WTC11 (cell line): ENCODE measurements at regions not wholly inside any gene's neighbourhood (a gene's known extent, or its start where the extent isn't known, plus 50 kb on each side); places are given as distances from the start of the nearest gene placed in this dataset.

ENCODE experiments used
- ATAC-seq: fragments of 200-7000 bp; cut with Tn5 transposase; 2 replicates; pipeline ENCODE4 v1.10.0; 2021; ENCODE audit warnings: mild to moderate bottlenecking, moderate library complexity
- CTCF ChIA-PET: fragments of 300-600 bp; sonication (Branson Sonifier 250); formaldehyde crosslinking; loops from one replicate; lab custom pipeline; 2021; ENCODE audit warnings: antibody characterized with exemption; lab: Charles Lee
- POLR2A ChIA-PET: fragments of 350-600 bp; sonication (Branson Sonifier 250); formaldehyde crosslinking; loops from one replicate; lab custom pipeline; 2021; ENCODE audit warnings: antibody characterized with exemption; lab: Charles Lee
- DNase-seq: peaks from one replicate; pipeline ENCODE4 v3.0.0; 2021; ENCODE audit warnings: low spot score
- H3K27ac Mint-ChIP-seq: 2 replicates; pipeline ENCODE4 v1.8.0; 2021; ENCODE audit warnings: mixed read lengths
- H3K27me3 Mint-ChIP-seq: 2 replicates; pipeline ENCODE4 v1.8.0; 2021; ENCODE audit warnings: low read depth, mild to moderate bottlenecking, moderate library complexity, mixed read lengths
- H3K36me3 Mint-ChIP-seq: 2 replicates; pipeline ENCODE4 v1.8.0; 2021; ENCODE audit warnings: mixed read lengths
- H3K4me1 Mint-ChIP-seq: 2 replicates; pipeline ENCODE4 v1.8.0; 2022; ENCODE audit warnings: mixed read lengths
- H3K4me3 Mint-ChIP-seq: 2 replicates; pipeline ENCODE4 v1.8.0; 2021; ENCODE audit warnings: mild to moderate bottlenecking, moderate library complexity, mixed read lengths
- H3K9me3 Mint-ChIP-seq: 2 replicates; pipeline ENCODE4 v1.8.0; 2021; ENCODE audit warnings: mixed read lengths
- GABPB1 ChIP-seq: sonication (generic); formaldehyde crosslinking; IDR thresholded peaks from 2 replicates; pipeline ENCODE4 v1.8.1; 2023; ENCODE audit warnings: mild to moderate bottlenecking, missing genetic modification reagents
- GTF2I ChIP-seq: fragments of 250-450 bp; sonication (Bioruptor Pico); conservative IDR thresholded peaks from 2 replicates; pipeline ENCODE4 v1.4.0; 2021; ENCODE audit warnings: mild to moderate bottlenecking
- JUN ChIP-seq: sonication (generic); formaldehyde crosslinking; IDR thresholded peaks from 2 replicates; pipeline ENCODE4 v1.8.0; 2023; ENCODE audit warnings: mild to moderate bottlenecking, missing genetic modification reagents
- MYBL2 ChIP-seq: sonication (generic); formaldehyde crosslinking; IDR thresholded peaks from 2 replicates; pipeline ENCODE4 v1.8.1; 2023; ENCODE audit warnings: mild to moderate bottlenecking, moderate library complexity, missing genetic modification reagents
- NFATC4 ChIP-seq: fragments of 250-450 bp; sonication (Bioruptor Pico); IDR thresholded peaks from 2 replicates; pipeline ENCODE4 v1.9.0; 2021; ENCODE audit warnings: mild to moderate bottlenecking
- NR1H2 ChIP-seq: sonication (generic); formaldehyde crosslinking; IDR thresholded peaks from 2 replicates; pipeline ENCODE4 v1.9.0; 2021; ENCODE audit warnings: mild to moderate bottlenecking, moderate library complexity, missing genetic modification reagents
- NR2C2 ChIP-seq: sonication (generic); formaldehyde crosslinking; IDR thresholded peaks from 2 replicates; pipeline ENCODE4 v1.8.0; 2022; ENCODE audit warnings: mild to moderate bottlenecking, missing genetic modification reagents
- NR3C1 ChIP-seq: sonication (generic); formaldehyde crosslinking; conservative IDR thresholded peaks from 2 replicates; pipeline ENCODE4 v1.8.1; 2023; ENCODE audit warnings: low read depth, mild to moderate bottlenecking, missing genetic modification reagents
- PRRX2 ChIP-seq: fragments of 250-450 bp; sonication (Bioruptor Pico); IDR thresholded peaks from 2 replicates; pipeline ENCODE4 v1.8.0; 2021; ENCODE audit warnings: mild to moderate bottlenecking
- RELA ChIP-seq: sonication (generic); formaldehyde crosslinking; IDR thresholded peaks from 2 replicates; pipeline ENCODE4 v1.8.1; 2022; ENCODE audit warnings: missing genetic modification reagents, mild to moderate bottlenecking, borderline replicate concordance
- RORB ChIP-seq: fragments of 250-450 bp; sonication (Bioruptor Pico); IDR thresholded peaks from 2 replicates; pipeline ENCODE4 v1.9.0; 2021; ENCODE audit warnings: mild to moderate bottlenecking
- ZBTB21 ChIP-seq: sonication (generic); formaldehyde crosslinking; IDR thresholded peaks from 2 replicates; pipeline ENCODE4 v1.8.1; 2023; ENCODE audit warnings: mild to moderate bottlenecking, missing genetic modification reagents, borderline replicate concordance
- ZNF121 ChIP-seq: sonication (generic); formaldehyde crosslinking; IDR thresholded peaks from 2 replicates; pipeline ENCODE4 v1.8.0; 2023; ENCODE audit warnings: missing genetic modification reagents
- ZNF219 ChIP-seq: sonication (generic); formaldehyde crosslinking; IDR thresholded peaks from 2 replicates; pipeline ENCODE4 v1.8.0; 2023; ENCODE audit warnings: missing genetic modification reagents, mild to moderate bottlenecking, borderline replicate concordance
- ZNF416 ChIP-seq: fragments of 250-450 bp; sonication (Bioruptor Pico); IDR thresholded peaks from 2 replicates; pipeline ENCODE4 v1.9.0; 2021; ENCODE audit warnings: mild to moderate bottlenecking, inconsistent platforms
- TF ChIP-seq, protein P1 (sequence below): fragments of 250-450 bp; sonication (Bioruptor Pico); conservative IDR thresholded peaks from 2 replicates; pipeline ENCODE4 v1.9.0; 2021; ENCODE audit warnings: mild to moderate bottlenecking
- TF ChIP-seq, protein P2 (sequence below): fragments of 250-450 bp; sonication (Bioruptor Pico); IDR thresholded peaks from 2 replicates; pipeline ENCODE4 v1.8.0; 2021; ENCODE audit warnings: mild to moderate bottlenecking
- TF ChIP-seq, protein P3 (sequence below): sonication (generic); formaldehyde crosslinking; IDR thresholded peaks from 2 replicates; pipeline ENCODE4 v1.8.0; 2022; ENCODE audit warnings: mild to moderate bottlenecking, missing genetic modification reagents
- TF ChIP-seq, protein P4 (sequence below): sonication (generic); formaldehyde crosslinking; IDR thresholded peaks from 2 replicates; pipeline ENCODE4 v1.8.1; 2023; ENCODE audit warnings: mild to moderate bottlenecking, moderate library complexity, missing genetic modification reagents
- TF ChIP-seq, protein P5 (sequence below): sonication (generic); formaldehyde crosslinking; IDR thresholded peaks from 2 replicates; pipeline ENCODE4 v1.8.0; 2022; ENCODE audit warnings: missing genetic modification reagents
- TF ChIP-seq, protein P6 (sequence below): sonication (generic); formaldehyde crosslinking; IDR thresholded peaks from 2 replicates; pipeline ENCODE4 v1.8.1; 2023; ENCODE audit warnings: mild to moderate bottlenecking, missing genetic modification reagents
- TF ChIP-seq, protein P7 (sequence below): sonication (generic); formaldehyde crosslinking; IDR thresholded peaks from 2 replicates; pipeline ENCODE4 v1.8.1; 2023; ENCODE audit warnings: mild to moderate bottlenecking, missing genetic modification reagents

DNA sequence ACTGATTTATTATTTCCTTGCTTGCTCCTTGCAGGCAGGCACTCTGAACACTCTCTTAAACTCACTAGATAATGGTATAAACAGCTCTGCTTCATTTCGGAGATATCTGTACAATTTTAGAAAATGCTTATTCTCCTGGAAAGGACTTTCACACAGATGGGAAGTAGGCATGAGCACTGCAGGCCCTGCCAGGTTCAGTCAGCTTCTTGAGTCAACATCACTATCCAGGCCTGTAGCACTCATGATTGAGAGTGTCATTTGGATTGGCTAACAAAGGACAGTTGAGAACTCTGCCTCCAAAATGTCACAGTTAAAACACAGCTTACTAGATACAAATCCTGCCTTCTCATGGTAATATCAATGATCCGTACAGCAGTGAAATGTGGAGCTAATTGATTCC, 181.9 kb downstream of the CYYR1 start (continued):
- TF ChIP-seq, protein P1, sequence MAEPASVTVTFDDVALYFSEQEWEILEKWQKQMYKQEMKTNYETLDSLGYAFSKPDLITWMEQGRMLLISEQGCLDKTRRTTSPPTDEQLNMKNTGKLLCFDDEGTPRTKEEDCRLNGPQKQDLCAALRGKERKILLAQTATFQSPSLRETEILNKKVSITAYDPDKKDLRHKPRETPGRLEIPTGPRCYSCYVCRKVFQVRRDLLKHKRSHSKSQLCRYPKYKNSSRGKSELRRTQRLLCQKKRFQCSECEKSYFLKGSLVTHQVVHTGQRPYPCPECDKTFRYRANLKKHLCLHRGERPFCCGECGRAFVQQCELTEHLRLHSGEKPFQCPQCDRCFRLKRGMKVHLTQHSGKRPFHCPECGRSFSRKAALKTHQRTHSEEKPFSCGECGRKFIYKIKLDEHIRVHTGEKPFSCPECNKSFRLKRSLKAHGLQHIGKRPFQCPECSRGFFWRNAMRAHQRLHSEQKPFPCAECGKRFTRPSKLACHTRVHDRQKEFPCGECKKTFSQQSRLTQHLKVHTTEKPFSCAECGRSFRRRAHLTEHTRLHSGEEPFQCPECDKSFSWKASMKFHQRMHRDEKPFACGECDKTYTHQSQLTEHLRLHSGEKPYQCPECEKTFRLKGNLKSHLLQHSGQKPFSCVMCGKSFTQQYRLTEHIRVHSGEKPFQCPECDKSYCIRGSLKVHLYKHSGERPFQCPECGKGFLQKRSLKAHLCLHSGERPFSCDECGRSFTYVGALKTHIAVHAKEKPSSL (CRISPR knock-in tag) = no peak
- TF ChIP-seq ZNF416 (CRISPR knock-in tag) (no peak), GABPB1 (no peak), NFATC4 (CRISPR knock-in tag) (no peak), NR3C1 (CRISPR knock-in tag) (no peak), RORB (CRISPR knock-in tag) (no peak), ZNF219 (CRISPR knock-in tag) (no peak), PRRX2 (CRISPR knock-in tag) (no peak), RELA (no peak), NR2C2 (CRISPR knock-in tag) (no peak)
- TF ChIP-seq, protein P2, sequence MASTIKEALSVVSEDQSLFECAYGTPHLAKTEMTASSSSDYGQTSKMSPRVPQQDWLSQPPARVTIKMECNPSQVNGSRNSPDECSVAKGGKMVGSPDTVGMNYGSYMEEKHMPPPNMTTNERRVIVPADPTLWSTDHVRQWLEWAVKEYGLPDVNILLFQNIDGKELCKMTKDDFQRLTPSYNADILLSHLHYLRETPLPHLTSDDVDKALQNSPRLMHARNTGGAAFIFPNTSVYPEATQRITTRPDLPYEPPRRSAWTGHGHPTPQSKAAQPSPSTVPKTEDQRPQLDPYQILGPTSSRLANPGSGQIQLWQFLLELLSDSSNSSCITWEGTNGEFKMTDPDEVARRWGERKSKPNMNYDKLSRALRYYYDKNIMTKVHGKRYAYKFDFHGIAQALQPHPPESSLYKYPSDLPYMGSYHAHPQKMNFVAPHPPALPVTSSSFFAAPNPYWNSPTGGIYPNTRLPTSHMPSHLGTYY (CRISPR knock-in tag) = no peak
- TF ChIP-seq, protein P3, sequence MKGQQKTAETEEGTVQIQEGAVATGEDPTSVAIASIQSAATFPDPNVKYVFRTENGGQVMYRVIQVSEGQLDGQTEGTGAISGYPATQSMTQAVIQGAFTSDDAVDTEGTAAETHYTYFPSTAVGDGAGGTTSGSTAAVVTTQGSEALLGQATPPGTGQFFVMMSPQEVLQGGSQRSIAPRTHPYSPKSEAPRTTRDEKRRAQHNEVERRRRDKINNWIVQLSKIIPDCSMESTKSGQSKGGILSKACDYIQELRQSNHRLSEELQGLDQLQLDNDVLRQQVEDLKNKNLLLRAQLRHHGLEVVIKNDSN (CRISPR knock-in tag) = no peak
- TF ChIP-seq, protein P4, sequence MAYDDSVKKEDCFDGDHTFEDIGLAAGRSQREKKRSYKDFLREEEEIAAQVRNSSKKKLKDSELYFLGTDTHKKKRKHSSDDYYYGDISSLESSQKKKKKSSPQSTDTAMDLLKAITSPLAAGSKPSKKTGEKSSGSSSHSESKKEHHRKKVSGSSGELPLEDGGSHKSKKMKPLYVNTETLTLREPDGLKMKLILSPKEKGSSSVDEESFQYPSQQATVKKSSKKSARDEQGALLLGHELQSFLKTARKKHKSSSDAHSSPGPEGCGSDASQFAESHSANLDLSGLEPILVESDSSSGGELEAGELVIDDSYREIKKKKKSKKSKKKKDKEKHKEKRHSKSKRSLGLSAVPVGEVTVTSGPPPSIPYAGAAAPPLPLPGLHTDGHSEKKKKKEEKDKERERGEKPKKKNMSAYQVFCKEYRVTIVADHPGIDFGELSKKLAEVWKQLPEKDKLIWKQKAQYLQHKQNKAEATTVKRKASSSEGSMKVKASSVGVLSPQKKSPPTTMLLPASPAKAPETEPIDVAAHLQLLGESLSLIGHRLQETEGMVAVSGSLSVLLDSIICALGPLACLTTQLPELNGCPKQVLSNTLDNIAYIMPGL (CRISPR knock-in tag) = no peak
- TF ChIP-seq, protein P5, sequence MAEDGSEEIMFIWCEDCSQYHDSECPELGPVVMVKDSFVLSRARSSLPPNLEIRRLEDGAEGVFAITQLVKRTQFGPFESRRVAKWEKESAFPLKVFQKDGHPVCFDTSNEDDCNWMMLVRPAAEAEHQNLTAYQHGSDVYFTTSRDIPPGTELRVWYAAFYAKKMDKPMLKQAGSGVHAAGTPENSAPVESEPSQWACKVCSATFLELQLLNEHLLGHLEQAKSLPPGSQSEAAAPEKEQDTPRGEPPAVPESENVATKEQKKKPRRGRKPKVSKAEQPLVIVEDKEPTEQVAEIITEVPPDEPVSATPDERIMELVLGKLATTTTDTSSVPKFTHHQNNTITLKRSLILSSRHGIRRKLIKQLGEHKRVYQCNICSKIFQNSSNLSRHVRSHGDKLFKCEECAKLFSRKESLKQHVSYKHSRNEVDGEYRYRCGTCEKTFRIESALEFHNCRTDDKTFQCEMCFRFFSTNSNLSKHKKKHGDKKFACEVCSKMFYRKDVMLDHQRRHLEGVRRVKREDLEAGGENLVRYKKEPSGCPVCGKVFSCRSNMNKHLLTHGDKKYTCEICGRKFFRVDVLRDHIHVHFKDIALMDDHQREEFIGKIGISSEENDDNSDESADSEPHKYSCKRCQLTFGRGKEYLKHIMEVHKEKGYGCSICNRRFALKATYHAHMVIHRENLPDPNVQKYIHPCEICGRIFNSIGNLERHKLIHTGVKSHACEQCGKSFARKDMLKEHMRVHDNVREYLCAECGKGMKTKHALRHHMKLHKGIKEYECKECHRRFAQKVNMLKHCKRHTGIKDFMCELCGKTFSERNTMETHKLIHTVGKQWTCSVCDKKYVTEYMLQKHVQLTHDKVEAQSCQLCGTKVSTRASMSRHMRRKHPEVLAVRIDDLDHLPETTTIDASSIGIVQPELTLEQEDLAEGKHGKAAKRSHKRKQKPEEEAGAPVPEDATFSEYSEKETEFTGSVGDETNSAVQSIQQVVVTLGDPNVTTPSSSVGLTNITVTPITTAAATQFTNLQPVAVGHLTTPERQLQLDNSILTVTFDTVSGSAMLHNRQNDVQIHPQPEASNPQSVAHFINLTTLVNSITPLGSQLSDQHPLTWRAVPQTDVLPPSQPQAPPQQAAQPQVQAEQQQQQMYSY (CRISPR knock-in tag) = no peak

DNA sequence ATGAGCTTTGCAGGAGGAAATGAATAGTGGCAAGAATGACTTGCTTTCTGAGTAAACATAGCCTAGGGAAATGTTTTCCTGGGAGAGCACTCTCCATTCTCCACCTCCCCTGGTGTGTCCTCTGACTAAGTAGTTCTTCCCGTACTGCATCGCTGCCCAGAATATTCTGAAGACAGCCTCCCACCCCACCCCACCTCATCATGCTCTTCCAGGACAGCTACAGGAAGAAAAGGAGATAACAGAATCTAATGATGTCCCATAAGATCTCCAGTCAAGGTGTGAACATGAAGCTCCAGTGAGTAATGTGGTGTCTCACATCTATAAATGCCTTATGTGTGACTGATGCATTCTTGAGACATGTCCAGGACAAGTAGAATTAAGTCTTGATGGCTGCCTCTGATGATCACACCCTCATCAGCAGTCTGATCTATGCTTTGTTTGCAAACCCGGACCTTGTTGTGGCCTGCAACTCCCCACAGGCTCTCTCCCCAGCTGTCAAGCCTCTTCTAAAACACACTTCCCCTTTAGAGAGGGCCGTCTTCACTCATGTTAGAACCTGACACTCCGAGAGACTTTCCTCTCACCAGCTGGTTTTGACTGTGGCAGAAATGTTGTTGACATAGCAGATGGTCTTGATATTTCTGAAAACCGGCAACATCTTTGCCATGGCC, 183.0 kb downstream of the CYYR1 start:
- Mint-ChIP-seq H3K4me3 (no peak overlapping the region), H3K4me1 (peaks cover 12% of the 10 kb centered on the region), H3K36me3 (0 out of 2 replicates have a peak, but pooled peaks cover 2% of the 10 kb centered on the region), H3K27me3 (no peaks in the 10 kb centered on the region), H3K27ac (no peak overlapping the region), H3K9me3 (peaks cover 20% of the 10 kb centered on the region)
- ATAC-seq (no peak), DNase-seq (no peak)
- ChIA-PET POLR2A (no interaction called here), CTCF (no interaction called here)
- TF ChIP-seq, protein P6, sequence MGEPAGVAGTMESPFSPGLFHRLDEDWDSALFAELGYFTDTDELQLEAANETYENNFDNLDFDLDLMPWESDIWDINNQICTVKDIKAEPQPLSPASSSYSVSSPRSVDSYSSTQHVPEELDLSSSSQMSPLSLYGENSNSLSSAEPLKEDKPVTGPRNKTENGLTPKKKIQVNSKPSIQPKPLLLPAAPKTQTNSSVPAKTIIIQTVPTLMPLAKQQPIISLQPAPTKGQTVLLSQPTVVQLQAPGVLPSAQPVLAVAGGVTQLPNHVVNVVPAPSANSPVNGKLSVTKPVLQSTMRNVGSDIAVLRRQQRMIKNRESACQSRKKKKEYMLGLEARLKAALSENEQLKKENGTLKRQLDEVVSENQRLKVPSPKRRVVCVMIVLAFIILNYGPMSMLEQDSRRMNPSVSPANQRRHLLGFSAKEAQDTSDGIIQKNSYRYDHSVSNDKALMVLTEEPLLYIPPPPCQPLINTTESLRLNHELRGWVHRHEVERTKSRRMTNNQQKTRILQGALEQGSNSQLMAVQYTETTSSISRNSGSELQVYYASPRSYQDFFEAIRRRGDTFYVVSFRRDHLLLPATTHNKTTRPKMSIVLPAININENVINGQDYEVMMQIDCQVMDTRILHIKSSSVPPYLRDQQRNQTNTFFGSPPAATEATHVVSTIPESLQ = no peak
- TF ChIP-seq, protein P7, sequence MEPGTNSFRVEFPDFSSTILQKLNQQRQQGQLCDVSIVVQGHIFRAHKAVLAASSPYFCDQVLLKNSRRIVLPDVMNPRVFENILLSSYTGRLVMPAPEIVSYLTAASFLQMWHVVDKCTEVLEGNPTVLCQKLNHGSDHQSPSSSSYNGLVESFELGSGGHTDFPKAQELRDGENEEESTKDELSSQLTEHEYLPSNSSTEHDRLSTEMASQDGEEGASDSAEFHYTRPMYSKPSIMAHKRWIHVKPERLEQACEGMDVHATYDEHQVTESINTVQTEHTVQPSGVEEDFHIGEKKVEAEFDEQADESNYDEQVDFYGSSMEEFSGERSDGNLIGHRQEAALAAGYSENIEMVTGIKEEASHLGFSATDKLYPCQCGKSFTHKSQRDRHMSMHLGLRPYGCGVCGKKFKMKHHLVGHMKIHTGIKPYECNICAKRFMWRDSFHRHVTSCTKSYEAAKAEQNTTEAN = no peak
- TF ChIP-seq, protein P2 (CRISPR knock-in tag) = no peak
- TF ChIP-seq JUN (CRISPR knock-in tag) (no peak), GTF2I (CRISPR knock-in tag) (no peak), ZNF416 (CRISPR knock-in tag) (no peak), ZBTB21 (CRISPR knock-in tag) (no peak), NR1H2 (no peak), ZNF121 (no peak), MYBL2 (CRISPR knock-in tag) (no peak)
